Trophoblast cell (in vitro differentiated cells and primary cell): ENCODE measurements at regions not wholly inside any gene's neighbourhood (a gene's known extent, or its start where the extent isn't known, plus 50 kb on each side); places are given as distances from the start of the nearest gene placed in this dataset.

Source experiments
- DNase-seq, 2 donors: peaks; one replicate each; pipeline ENCODE4 v3.0.0-alpha.2; 2016
- H2AFZ ChIP-seq: 2 replicates; pipeline ENCODE4 v1.6.1; 2013; ENCODE audit warnings: low read length, moderate library complexity, mild to moderate bottlenecking; ENCODE audit not compliant: insufficient read depth, poor library complexity
- H2AK5ac ChIP-seq: 2 replicates; pipeline ENCODE4 v1.6.1; 2013; ENCODE audit warnings: mild to moderate bottlenecking, low read length
- H2BK120ac ChIP-seq: 2 replicates; pipeline ENCODE4 v1.6.1; 2013; ENCODE audit warnings: low read length, mild to moderate bottlenecking, moderate library complexity; ENCODE audit not compliant: insufficient read depth, poor library complexity
- H2BK12ac ChIP-seq: 2 replicates; pipeline ENCODE4 v1.6.1; 2013; ENCODE audit warnings: mild to moderate bottlenecking, low read length, moderate library complexity
- H2BK5ac ChIP-seq: 2 replicates; pipeline ENCODE4 v1.6.1; 2013; ENCODE audit warnings: low read length, low read depth, moderate library complexity, mild to moderate bottlenecking; ENCODE audit not compliant: poor library complexity
- H3K14ac ChIP-seq: 2 replicates; pipeline ENCODE4 v1.6.1; 2013; ENCODE audit warnings: mild to moderate bottlenecking, low read length
- H3K18ac ChIP-seq: 2 replicates; pipeline ENCODE4 v1.6.1; 2013; ENCODE audit warnings: mild to moderate bottlenecking, low read length
- H3K23ac ChIP-seq: 2 replicates; pipeline ENCODE4 v1.6.1; 2013; ENCODE audit warnings: low read length
- H3K27ac ChIP-seq: 2 replicates; pipeline ENCODE4 v1.5.1; 2013; ENCODE audit warnings: low read depth, mild to moderate bottlenecking, inconsistent platforms, low read length, moderate library complexity
- H3K27me3 ChIP-seq: 2 replicates; pipeline ENCODE4 v1.6.1; 2013; ENCODE audit warnings: inconsistent platforms, mild to moderate bottlenecking, low read length, moderate library complexity; ENCODE audit not compliant: insufficient read depth
- H3K36me3 ChIP-seq, 2 experiments: 1 replicate in 1 of 2; 2 replicates in 1 of 2; pipeline ENCODE4 v1.6.1; 2013; ENCODE audit warnings: low read length in 2 of 2, mild to moderate bottlenecking in 2 of 2, moderate library complexity in 1 of 2; ENCODE audit not compliant: insufficient read depth in 2 of 2, control insufficient read depth in 1 of 2
- H3K4ac ChIP-seq: 2 replicates; pipeline ENCODE4 v1.6.1; 2013; ENCODE audit warnings: low read depth, mild to moderate bottlenecking, low read length, moderate library complexity
- H3K4me1 ChIP-seq, 2 experiments: 1 replicate in 1 of 2; 2 replicates in 1 of 2; pipeline ENCODE4 v1.6.1; 2013; ENCODE audit warnings: low read length in 2 of 2, mild to moderate bottlenecking in 2 of 2, moderate library complexity in 1 of 2; ENCODE audit not compliant: insufficient read depth in 2 of 2, control insufficient read depth in 1 of 2
- H3K4me2 ChIP-seq: 2 replicates; pipeline ENCODE4 v1.6.1; 2013; ENCODE audit warnings: inconsistent platforms, mild to moderate bottlenecking, low read length, moderate library complexity
- H3K4me3 ChIP-seq: 2 replicates; pipeline ENCODE4 v1.5.1; 2013; ENCODE audit warnings: mild to moderate bottlenecking, low read depth, low read length, inconsistent platforms
- H3K79me1 ChIP-seq: one replicate; pipeline ENCODE4 v1.6.1; 2013; ENCODE audit warnings: low read length
- H3K79me2 ChIP-seq: 2 replicates; pipeline ENCODE4 v1.6.1; 2013; ENCODE audit warnings: low read length, mild to moderate bottlenecking; ENCODE audit not compliant: control insufficient read depth, insufficient read depth, poor library complexity
- H3K9ac ChIP-seq: 2 replicates; pipeline ENCODE4 v1.6.1; 2013; ENCODE audit warnings: mild to moderate bottlenecking, low read length
- H3K9me3 ChIP-seq: 2 replicates; pipeline ENCODE4 v1.6.1; 2013; ENCODE audit warnings: low read depth, mild to moderate bottlenecking, control low read depth, inconsistent platforms, low read length; ENCODE audit not compliant: insufficient read depth
- H4K12ac ChIP-seq: 2 replicates; pipeline ENCODE4 v1.6.1; 2013; ENCODE audit warnings: low read depth, mild to moderate bottlenecking, low read length, moderate library complexity
- H4K8ac ChIP-seq: 2 replicates; pipeline ENCODE4 v1.6.1; 2013; ENCODE audit warnings: low read depth, mild to moderate bottlenecking, low read length, moderate library complexity
- H4K91ac ChIP-seq: one replicate; pipeline ENCODE4 v1.6.1; 2013; ENCODE audit warnings: low read depth, mild to moderate bottlenecking, low read length, moderate library complexity
- WGBS: extraction: QIAGEN DNeasy Blood & Tissue Kit; methylation state at CpG from one replicate; pipeline ENCODE4 v1.1.7; 2013; ENCODE audit warnings: missing lambda C conversion rate; ENCODE audit not compliant: insufficient read length, insufficient coverage; ENCODE audit errors: extremely low coverage; 5-methylcytosine and 5-hydroxymethylcytosine counted together

GRCh38 chr18:77899972-77900754 lies 650.5 kb downstream of the GALR1 start:
- Histone ChIP-seq H3K27ac (no peak overlapping the region), H4K12ac (peak overlapping the region; percentile 0), H3K4me1 (peaks cover 2 to 5% of the 10 kb centered on the region in 2 experiments), H3K79me2 (no peaks in the 10 kb centered on the region), H3K4me3 (peak overlapping the region; percentile 47), H3K4me2 (peak overlapping the region; percentile 97), H2BK5ac (no peak overlapping the region), H2BK120ac (no peak overlapping the region), H4K91ac (no peak overlapping the region), H3K27me3 (no peaks in the 10 kb centered on the region), H2AFZ (peak overlapping the region; percentile 69), H2BK12ac (no peak overlapping the region), H3K9me3 (no peaks in the 10 kb centered on the region), H3K4ac (no peak overlapping the region), H2AK5ac (no peak overlapping the region), H3K18ac (no peak overlapping the region), H3K23ac (no peak overlapping the region), H3K9ac (peak overlapping the region; percentile 31), H3K79me1 (no peaks in the 10 kb centered on the region), H4K8ac (peak overlapping the region; percentile 32), H3K36me3 (no peaks in the 10 kb centered on the region), H3K14ac (no peak overlapping the region)
- no CpG with 5 or more reads among the region's 64 CpGs for WGBS
- DNase-seq: peak in 1 of 2 donors; percentile 35

GRCh38 chr18:77905011-77905410 lies 655.4 kb downstream of the GALR1 start:
- peaks cover 0 to 2% of the 10 kb centered on the region in 2 experiments for H3K4me1 ChIP-seq
- no peaks in the 10 kb centered on the region for H3K36me3 ChIP-seq
- WGBS: no CpG with 5 or more reads among the region's 13 CpGs
- no peak overlapping the region for H3K4me2 ChIP-seq
- no peak overlapping the region for H4K12ac ChIP-seq
- no peaks in the 10 kb centered on the region for H3K79me1 ChIP-seq
- no peaks in the 10 kb centered on the region for H3K79me2 ChIP-seq
- H4K91ac ChIP-seq: no peak overlapping the region
- H3K9me3 ChIP-seq: no peaks in the 10 kb centered on the region
- H2AFZ ChIP-seq: no peak overlapping the region
- H2BK5ac ChIP-seq: no peak overlapping the region
- H2BK120ac ChIP-seq: no peak overlapping the region
- H3K27ac ChIP-seq: no peak overlapping the region
- no peak for DNase-seq
- H3K23ac ChIP-seq: no peak overlapping the region
- H3K27me3 ChIP-seq: no peaks in the 10 kb centered on the region
- no peak overlapping the region for H4K8ac ChIP-seq
- no peak overlapping the region for H3K14ac ChIP-seq
- no peak overlapping the region for H3K9ac ChIP-seq
- no peak overlapping the region for H2BK12ac ChIP-seq
- H2AK5ac ChIP-seq: no peak overlapping the region
- no peak overlapping the region for H3K18ac ChIP-seq
- no peak overlapping the region for H3K4ac ChIP-seq
- H3K4me3 ChIP-seq: no peak overlapping the region

GRCh38 chr18:77905449-77906055 lies 655.9 kb downstream of the GALR1 start:
- no peaks in the 10 kb centered on the region for H3K79me1 ChIP-seq
- no CpG with 5 or more reads among the region's 34 CpGs for WGBS
- H3K27ac ChIP-seq: no peak overlapping the region

GRCh38 chr18:77906103-77906892 lies 656.6 kb downstream of the GALR1 start:
- no peak overlapping the region for H3K23ac ChIP-seq
- no peak overlapping the region for H4K91ac ChIP-seq
- H2AK5ac ChIP-seq: no peak overlapping the region

More at GRCh38 chr18:77905449-77906055, 655.9 kb downstream of the GALR1 start:
- no peak for DNase-seq
- no peak overlapping the region for H3K14ac ChIP-seq
- no peaks in the 10 kb centered on the region for H3K27me3 ChIP-seq
- H3K4me1 ChIP-seq: no peaks in the 10 kb centered on the region
- H2AFZ ChIP-seq: no peak overlapping the region
- H3K18ac ChIP-seq: no peak overlapping the region
- H3K79me2 ChIP-seq: no peaks in the 10 kb centered on the region
- no peak overlapping the region for H2BK12ac ChIP-seq
- H3K9ac ChIP-seq: no peak overlapping the region
- H2BK5ac ChIP-seq: no peak overlapping the region
- no peak overlapping the region for H3K4me3 ChIP-seq
- H4K8ac ChIP-seq: no peak overlapping the region
- no peak overlapping the region for H2BK120ac ChIP-seq
- no peak overlapping the region for H4K91ac ChIP-seq
- no peaks in the 10 kb centered on the region for H3K36me3 ChIP-seq
- no peak overlapping the region for H4K12ac ChIP-seq
- H3K4ac ChIP-seq: no peak overlapping the region
- H3K23ac ChIP-seq: no peak overlapping the region
- no peaks in the 10 kb centered on the region for H3K9me3 ChIP-seq
- H2AK5ac ChIP-seq: no peak overlapping the region
- H3K4me2 ChIP-seq: no peak overlapping the region

More at GRCh38 chr18:77906103-77906892, 656.6 kb downstream of the GALR1 start:
- Histone ChIP-seq H4K12ac (no peak overlapping the region), H3K9me3 (no peaks in the 10 kb centered on the region), H4K8ac (no peak overlapping the region), H3K79me1 (no peaks in the 10 kb centered on the region), H3K4me1 (no peaks in the 10 kb centered on the region), H3K36me3 (no peaks in the 10 kb centered on the region), H2BK5ac (no peak overlapping the region), H3K27me3 (no peaks in the 10 kb centered on the region), H3K79me2 (no peaks in the 10 kb centered on the region), H3K4ac (no peak overlapping the region), H3K27ac (no peak overlapping the region), H3K4me2 (no peak overlapping the region), H3K9ac (no peak overlapping the region), H2BK12ac (no peak overlapping the region), H2AFZ (no peak overlapping the region), H3K4me3 (peak overlapping the region; percentile 6), H2BK120ac (no peak overlapping the region), H3K18ac (no peak overlapping the region), H3K14ac (no peak overlapping the region)
- no peak for DNase-seq
- WGBS: no CpG with 5 or more reads among the region's 27 CpGs
